ENCODE measurements at regions not wholly inside any gene's neighbourhood (a gene's known extent, or its start where the extent isn't known, plus 50 kb on each side); places are given as distances from the start of the nearest gene placed in this dataset.

DNA sequence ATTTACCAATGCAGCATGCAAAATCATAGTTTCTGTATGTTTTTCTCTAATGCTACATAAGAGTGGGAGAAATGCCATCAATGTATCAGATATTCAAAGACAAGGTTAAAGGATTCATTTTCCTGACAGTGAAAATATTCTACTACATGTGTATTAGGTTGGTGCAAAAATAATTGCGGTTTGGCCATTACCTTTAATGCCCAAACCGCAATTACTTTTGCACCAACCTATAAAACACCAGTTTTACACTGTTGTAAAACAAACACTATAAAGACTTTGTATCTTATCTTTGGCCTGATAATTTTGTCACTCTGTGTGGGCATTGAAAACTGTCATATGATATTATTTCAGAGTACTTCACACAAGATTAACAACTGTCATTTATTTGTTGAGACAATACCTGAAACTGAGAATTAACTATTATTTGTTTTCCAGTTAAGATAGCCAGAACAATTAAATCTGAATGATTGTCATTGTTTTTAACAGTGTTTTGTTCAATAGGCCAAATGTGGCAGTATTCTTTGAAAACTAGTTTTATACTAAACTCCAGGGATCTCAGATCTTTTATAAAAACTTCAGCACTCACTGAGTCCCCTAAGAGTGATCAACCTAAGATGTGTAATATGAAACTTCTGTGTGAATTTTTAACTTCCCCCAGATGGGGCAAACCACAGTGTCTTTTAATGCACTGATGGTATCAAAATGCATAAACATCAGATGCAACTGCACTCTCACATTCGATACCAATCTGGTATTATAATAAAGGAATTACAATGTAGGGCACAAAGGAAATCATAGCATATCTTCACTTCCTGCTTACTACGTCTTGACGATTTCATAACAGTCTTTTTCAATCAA is 53.8 kb upstream of the FBN2 start:
- H3K36me3 Mint-ChIP-seq (ENCODE audit: low read depth, unreplicated experiment) = no peaks in the 10 kb centered on the region
- TF ChIP-seq, protein P1, sequence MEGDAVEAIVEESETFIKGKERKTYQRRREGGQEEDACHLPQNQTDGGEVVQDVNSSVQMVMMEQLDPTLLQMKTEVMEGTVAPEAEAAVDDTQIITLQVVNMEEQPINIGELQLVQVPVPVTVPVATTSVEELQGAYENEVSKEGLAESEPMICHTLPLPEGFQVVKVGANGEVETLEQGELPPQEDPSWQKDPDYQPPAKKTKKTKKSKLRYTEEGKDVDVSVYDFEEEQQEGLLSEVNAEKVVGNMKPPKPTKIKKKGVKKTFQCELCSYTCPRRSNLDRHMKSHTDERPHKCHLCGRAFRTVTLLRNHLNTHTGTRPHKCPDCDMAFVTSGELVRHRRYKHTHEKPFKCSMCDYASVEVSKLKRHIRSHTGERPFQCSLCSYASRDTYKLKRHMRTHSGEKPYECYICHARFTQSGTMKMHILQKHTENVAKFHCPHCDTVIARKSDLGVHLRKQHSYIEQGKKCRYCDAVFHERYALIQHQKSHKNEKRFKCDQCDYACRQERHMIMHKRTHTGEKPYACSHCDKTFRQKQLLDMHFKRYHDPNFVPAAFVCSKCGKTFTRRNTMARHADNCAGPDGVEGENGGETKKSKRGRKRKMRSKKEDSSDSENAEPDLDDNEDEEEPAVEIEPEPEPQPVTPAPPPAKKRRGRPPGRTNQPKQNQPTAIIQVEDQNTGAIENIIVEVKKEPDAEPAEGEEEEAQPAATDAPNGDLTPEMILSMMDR (IDR thresholded peaks at IDR 0.05; ENCODE audit: unreplicated experiment) = no peak
- H3K9me3 Mint-ChIP-seq (ENCODE audit: unreplicated experiment) = no peaks in the 10 kb centered on the region
- no peaks in the 10 kb centered on the region for H3K4me1 Mint-ChIP-seq (ENCODE audit: unreplicated experiment)
- no peaks in the 10 kb centered on the region for H3K27me3 Mint-ChIP-seq (ENCODE audit: unreplicated experiment)
- DNase-seq (ENCODE audit: low spot score) = no peak
- H3K27ac Mint-ChIP-seq (ENCODE audit: unreplicated experiment) = no peak overlapping the region
- H3K4me3 Mint-ChIP-seq (ENCODE audit: unreplicated experiment) = no peak overlapping the region

DNA sequence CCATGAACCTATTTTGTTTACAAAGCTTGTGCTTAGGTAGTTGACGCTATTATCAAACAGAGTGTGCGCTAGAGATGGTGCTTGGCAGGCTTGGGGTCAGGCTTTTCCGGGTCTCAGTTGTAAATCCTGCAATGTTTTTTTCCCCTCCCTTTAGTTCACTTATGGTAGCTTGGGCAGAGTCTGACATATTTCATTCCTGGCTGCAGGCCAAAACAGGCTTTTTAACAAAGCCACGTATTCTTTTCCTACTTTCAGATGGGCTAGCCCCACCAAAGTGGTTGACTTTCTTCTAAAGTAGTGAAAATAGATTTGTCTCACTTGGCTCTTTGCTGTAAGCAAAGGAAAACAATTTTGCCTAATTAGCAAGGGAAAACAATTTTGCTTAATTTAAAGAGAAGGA is 58.0 kb upstream of the FBN2 start:
- H3K4me1 Mint-ChIP-seq (ENCODE audit: unreplicated experiment) = no peaks in the 10 kb centered on the region
- H3K27ac Mint-ChIP-seq (ENCODE audit: unreplicated experiment) = no peak overlapping the region
- TF ChIP-seq, protein P1 (IDR thresholded peaks at IDR 0.05; ENCODE audit: unreplicated experiment) = no peak
- no peak for DNase-seq (ENCODE audit: low spot score)
- no peaks in the 10 kb centered on the region for H3K9me3 Mint-ChIP-seq (ENCODE audit: unreplicated experiment)
- H3K36me3 Mint-ChIP-seq (ENCODE audit: low read depth, unreplicated experiment) = no peaks in the 10 kb centered on the region
- no peaks in the 10 kb centered on the region for H3K27me3 Mint-ChIP-seq (ENCODE audit: unreplicated experiment)
- no peak overlapping the region for H3K4me3 Mint-ChIP-seq (ENCODE audit: unreplicated experiment)

DNA sequence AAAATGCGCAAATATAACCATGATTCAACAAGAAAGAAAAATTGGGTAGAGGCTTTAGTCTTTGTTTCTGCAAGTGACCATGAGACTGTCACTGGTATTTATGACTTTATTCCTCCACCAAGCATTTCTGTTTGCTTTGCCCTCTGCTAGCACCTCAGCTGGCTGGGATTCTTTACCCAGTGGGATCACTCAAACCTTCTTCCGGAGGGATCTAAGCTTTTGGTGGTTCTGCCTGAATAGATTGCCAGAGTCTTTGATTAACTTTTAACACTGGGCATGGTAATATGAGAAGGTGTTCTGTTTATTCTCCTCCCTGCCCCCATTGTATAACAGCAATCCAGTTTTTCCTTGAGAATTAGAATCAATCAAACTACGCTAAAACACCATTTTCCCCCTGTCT is 59.1 kb upstream of the FBN2 start:
- Mint-ChIP-seq H3K4me1 (ENCODE audit: unreplicated experiment) (no peaks in the 10 kb centered on the region), H3K4me3 (ENCODE audit: unreplicated experiment) (no peak overlapping the region), H3K27ac (ENCODE audit: unreplicated experiment) (no peak overlapping the region), H3K27me3 (ENCODE audit: unreplicated experiment) (no peaks in the 10 kb centered on the region), H3K36me3 (ENCODE audit: low read depth, unreplicated experiment) (no peaks in the 10 kb centered on the region), H3K9me3 (ENCODE audit: unreplicated experiment) (no peaks in the 10 kb centered on the region)
- TF ChIP-seq, protein P1 (IDR thresholded peaks at IDR 0.05; ENCODE audit: unreplicated experiment) = no peak
- DNase-seq (ENCODE audit: low spot score) = no peak

GRCh38 chr5:128613128-128613527 is 75.1 kb upstream of the FBN2 start:
- no peak for DNase-seq (ENCODE audit: low spot score)

GRCh38 chr5:128613766-128614165 is 75.7 kb upstream of the FBN2 start:
- Mint-ChIP-seq H3K4me1 (ENCODE audit: unreplicated experiment) (no peaks in the 10 kb centered on the region), H3K36me3 (ENCODE audit: low read depth, unreplicated experiment) (no peaks in the 10 kb centered on the region), H3K4me3 (ENCODE audit: unreplicated experiment) (no peak overlapping the region), H3K9me3 (ENCODE audit: unreplicated experiment) (no peaks in the 10 kb centered on the region), H3K27me3 (ENCODE audit: unreplicated experiment) (peaks cover 1% of the 10 kb centered on the region), H3K27ac (ENCODE audit: unreplicated experiment) (no peak overlapping the region)
- TF ChIP-seq, protein P1 (IDR thresholded peaks at IDR 0.05; ENCODE audit: unreplicated experiment) = no peak
- DNase-seq (ENCODE audit: low spot score) = no peak

More at GRCh38 chr5:128613128-128613527, 75.1 kb upstream of the FBN2 start:
- Mint-ChIP-seq H3K36me3 (ENCODE audit: low read depth, unreplicated experiment) (no peaks in the 10 kb centered on the region), H3K27me3 (ENCODE audit: unreplicated experiment) (peaks cover 1% of the 10 kb centered on the region), H3K4me3 (ENCODE audit: unreplicated experiment) (no peak overlapping the region), H3K4me1 (ENCODE audit: unreplicated experiment) (no peaks in the 10 kb centered on the region), H3K9me3 (ENCODE audit: unreplicated experiment) (peaks cover 2% of the 10 kb centered on the region), H3K27ac (ENCODE audit: unreplicated experiment) (no peak overlapping the region)
- TF ChIP-seq, protein P1 (IDR thresholded peaks at IDR 0.05; ENCODE audit: unreplicated experiment) = no peak
